CD14-positive monocyte (primary cell): ENCODE measurements at regions not wholly inside any gene's neighbourhood (a gene's known extent, or its start where the extent isn't known, plus 50 kb on each side); places are given as distances from the start of the nearest gene placed in this dataset.

ENCODE experiments used
- DNase-seq, 3 donors: peaks; one replicate each; pipeline ENCODE4 v3.0.0-alpha.2; 2011 to 2022
- H2AFZ ChIP-seq: 2 replicates; pipeline ENCODE4 v1.6.0; 2012; ENCODE audit warnings: mild to moderate bottlenecking, low read depth, low read length, inconsistent platforms; ENCODE audit not compliant: insufficient read depth, poor library complexity, severe bottlenecking
- H3K27ac ChIP-seq, 2 donors: 1 replicate in 1 of 2; 2 replicates in 1 of 2; pipeline ENCODE4 v1.5.1; 2012 to 2013; ENCODE audit warnings: low read length in 2 of 2, control low read depth in 1 of 2, inconsistent platforms in 1 of 2, low read depth in 1 of 2, mild to moderate bottlenecking in 1 of 2
- H3K27me3 ChIP-seq, 2 donors: one replicate each; pipeline versions ENCODE4 v1.6.0 to v1.6.1; 2011 to 2013; ENCODE audit warnings: low read length in 2 of 2; ENCODE audit not compliant: control insufficient read depth in 2 of 2, insufficient read depth in 2 of 2
- H3K36me3 ChIP-seq, 2 donors: replicated peaks in 1 of 2; 1 replicate in 1 of 2; 2 replicates in 1 of 2; pipeline versions ENCODE4 v1.5.1 to v1.6.1; 2012 to 2013; ENCODE audit warnings: low read length in 2 of 2, control low read depth in 1 of 2, inconsistent platforms in 1 of 2, mild to moderate bottlenecking in 1 of 2; ENCODE audit not compliant: insufficient read depth in 2 of 2, control insufficient read depth in 1 of 2
- H3K4me1 ChIP-seq, 2 donors: 1 replicate in 1 of 2; 2 replicates in 1 of 2; pipeline versions ENCODE4 v1.5.1 to v1.6.1; 2012 to 2013; ENCODE audit warnings: low read length in 2 of 2, control low read depth in 1 of 2, inconsistent platforms in 1 of 2, mild to moderate bottlenecking in 1 of 2, moderate library complexity in 1 of 2; ENCODE audit not compliant: insufficient read depth in 2 of 2, control insufficient read depth in 1 of 2
- H3K4me2 ChIP-seq: replicated peaks from 2 replicates; pipeline ENCODE3; 2012; ENCODE audit warnings: low read length, moderate library complexity, mild to moderate bottlenecking; ENCODE audit not compliant: poor library complexity, severe bottlenecking; ENCODE audit errors: extremely low read depth
- H3K4me3 ChIP-seq, 3 experiments: fragments of 200-600 bp in 1 of 3; sonication (generic) in 1 of 3; replicated peaks in 1 of 3; 1 replicate in 2 of 3; 2 replicates in 1 of 3; pipeline ENCODE4 v1.5.1; 2011 to 2013; ENCODE audit warnings: low read length in 3 of 3, mild to moderate bottlenecking in 3 of 3, control low read depth in 2 of 3, low read depth in 2 of 3, inconsistent platforms in 1 of 3, moderate library complexity in 1 of 3
- H3K79me2 ChIP-seq: 2 replicates; pipeline ENCODE4 v1.6.0; 2012; ENCODE audit warnings: mild to moderate bottlenecking, control low read depth, inconsistent platforms, low read length, moderate library complexity; ENCODE audit not compliant: insufficient read depth
- H3K9ac ChIP-seq: 2 replicates; pipeline ENCODE4 v1.6.0; 2017; ENCODE audit warnings: low read length, mild to moderate bottlenecking; ENCODE audit not compliant: insufficient read depth, poor library complexity, severe bottlenecking
- H3K9me3 ChIP-seq, 2 donors: replicated peaks in 1 of 2; 1 replicate in 1 of 2; 2 replicates in 1 of 2; pipeline versions ENCODE4 v1.5.1 to v1.6.1; 2012 to 2013; ENCODE audit warnings: low read length in 2 of 2, control low read depth in 1 of 2; ENCODE audit not compliant: control insufficient read depth in 1 of 2, insufficient read depth in 1 of 2
- H4K20me1 ChIP-seq: 2 replicates; pipeline ENCODE4 v1.6.0; 2012; ENCODE audit warnings: mild to moderate bottlenecking, low read length, control low read depth, moderate library complexity; ENCODE audit not compliant: insufficient read depth
- H3K27ac Mint-ChIP-seq, 7 donors: one replicate each; pipeline ENCODE4 v1.8.0; 2020; ENCODE audit warnings: mild to moderate bottlenecking in 7 of 7, mixed read lengths in 7 of 7, moderate library complexity in 6 of 7, inconsistent platforms in 2 of 7
- H3K27me3 Mint-ChIP-seq, 3 donors: one replicate each; pipeline ENCODE4 v1.8.0; 2021 to 2022; ENCODE audit warnings: low read depth in 3 of 3, mild to moderate bottlenecking in 3 of 3, mixed read lengths in 3 of 3, moderate library complexity in 3 of 3, inconsistent platforms in 1 of 3
- H3K36me3 Mint-ChIP-seq, 2 donors: one replicate each; pipeline ENCODE4 v1.8.0; 2020; ENCODE audit warnings: mixed read lengths in 2 of 2, inconsistent platforms in 1 of 2, mild to moderate bottlenecking in 1 of 2
- H3K4me1 Mint-ChIP-seq: one replicate; pipeline ENCODE4 v1.8.0; 2020; ENCODE audit warnings: mild to moderate bottlenecking, mixed read lengths
- H3K4me3 Mint-ChIP-seq, 2 donors: one replicate each; pipeline ENCODE4 v1.8.0; 2020; ENCODE audit warnings: mild to moderate bottlenecking in 2 of 2, mixed read lengths in 2 of 2, moderate library complexity in 1 of 2
- H3K9me3 Mint-ChIP-seq, 7 donors: one replicate each; pipeline ENCODE4 v1.8.0; 2020 to 2022; ENCODE audit warnings: mixed read lengths in 7 of 7, mild to moderate bottlenecking in 6 of 7, moderate library complexity in 6 of 7, inconsistent platforms in 2 of 7
- WGBS: methylation state at CpG from one replicate; pipeline ENCODE4 v1.1.5; 2013; ENCODE audit warnings: missing lambda C conversion rate; ENCODE audit not compliant: insufficient coverage; 5-methylcytosine and 5-hydroxymethylcytosine counted together
- intact Hi-C, 2 donors: fragments of 100-400 bp; cut with micrococcal nuclease; formaldehyde crosslinking; loops; one replicate each; pipeline versions ENCODE4 v1.15.0 to v1.15.1; 2023
- TF ChIP-seq, protein P1 (sequence below): fragments of 200-600 bp; IDR thresholded peaks from one replicate; pipeline ENCODE4 v1.8.0; 2022; ENCODE audit warnings: antibody characterized with exemption, mild to moderate bottlenecking

DNA sequence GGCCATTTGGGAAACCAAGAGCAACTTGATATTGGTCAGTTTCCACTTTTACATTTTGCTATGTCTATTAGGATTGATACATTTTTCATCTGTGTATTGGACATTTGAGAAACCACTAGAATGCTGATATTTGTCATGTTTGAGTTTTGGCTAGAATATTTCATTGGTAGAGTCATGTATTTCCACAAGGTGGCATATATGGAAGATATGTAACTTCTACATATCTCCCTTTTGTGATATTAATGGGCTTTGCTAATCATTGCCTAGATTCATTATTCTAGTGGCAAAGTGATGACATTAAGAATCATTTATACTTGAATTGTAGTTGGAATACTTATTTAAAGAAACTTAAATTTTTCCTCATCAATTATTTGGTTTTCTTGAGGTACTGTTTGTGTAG lies 692.9 kb upstream of the EDIL3 start:
- intact Hi-C loops = no loop called here
- H3K27me3 Mint-ChIP-seq = peaks cover 0 to 1% (median 0%) of the 10 kb centered on the region in 3 donors
- no peaks in the 10 kb centered on the region for H3K27me3 ChIP-seq

DNA sequence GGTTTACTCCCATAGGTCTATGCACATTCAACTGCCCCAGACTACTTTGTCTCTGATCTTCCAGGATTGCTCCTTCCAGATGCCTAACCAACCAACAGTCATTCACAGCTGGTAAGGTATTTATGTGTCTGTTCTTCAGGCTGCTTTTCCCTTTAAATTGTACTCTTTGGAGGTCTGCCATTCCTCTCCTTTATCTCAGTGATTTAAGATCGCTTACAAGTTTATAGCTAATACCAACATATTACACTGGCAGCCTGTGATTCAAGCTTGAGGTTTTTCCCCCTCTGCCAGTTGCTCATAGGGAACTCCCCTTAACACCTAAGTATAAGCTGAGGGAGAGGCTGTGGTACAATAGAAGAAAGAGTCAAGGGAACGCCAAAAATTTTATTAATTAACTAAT lies 711.7 kb upstream of the EDIL3 start:
- Histone ChIP-seq H4K20me1 (no peaks in the 10 kb centered on the region), H3K27me3 (no peaks in the 10 kb centered on the region), H3K4me1 (no peaks in the 10 kb centered on the region), H3K4me2 (no peak overlapping the region), H3K36me3 (no peaks in the 10 kb centered on the region), H2AFZ (no peak overlapping the region), H3K9me3 (peaks cover 0 to under 1% of the 10 kb centered on the region in 2 donors), H3K27ac (no peak overlapping the region), H3K79me2 (no peaks in the 10 kb centered on the region), H3K4me3 (no peak overlapping the region), H3K9ac (no peak overlapping the region)
- TF ChIP-seq, protein P1, sequence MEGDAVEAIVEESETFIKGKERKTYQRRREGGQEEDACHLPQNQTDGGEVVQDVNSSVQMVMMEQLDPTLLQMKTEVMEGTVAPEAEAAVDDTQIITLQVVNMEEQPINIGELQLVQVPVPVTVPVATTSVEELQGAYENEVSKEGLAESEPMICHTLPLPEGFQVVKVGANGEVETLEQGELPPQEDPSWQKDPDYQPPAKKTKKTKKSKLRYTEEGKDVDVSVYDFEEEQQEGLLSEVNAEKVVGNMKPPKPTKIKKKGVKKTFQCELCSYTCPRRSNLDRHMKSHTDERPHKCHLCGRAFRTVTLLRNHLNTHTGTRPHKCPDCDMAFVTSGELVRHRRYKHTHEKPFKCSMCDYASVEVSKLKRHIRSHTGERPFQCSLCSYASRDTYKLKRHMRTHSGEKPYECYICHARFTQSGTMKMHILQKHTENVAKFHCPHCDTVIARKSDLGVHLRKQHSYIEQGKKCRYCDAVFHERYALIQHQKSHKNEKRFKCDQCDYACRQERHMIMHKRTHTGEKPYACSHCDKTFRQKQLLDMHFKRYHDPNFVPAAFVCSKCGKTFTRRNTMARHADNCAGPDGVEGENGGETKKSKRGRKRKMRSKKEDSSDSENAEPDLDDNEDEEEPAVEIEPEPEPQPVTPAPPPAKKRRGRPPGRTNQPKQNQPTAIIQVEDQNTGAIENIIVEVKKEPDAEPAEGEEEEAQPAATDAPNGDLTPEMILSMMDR = no peak
- Mint-ChIP-seq H3K4me1 (no peaks in the 10 kb centered on the region), H3K36me3 (no peaks in the 10 kb centered on the region), H3K9me3 (peaks cover 0 to 12% (median 7%) of the 10 kb centered on the region in 7 donors), H3K27ac (no peak overlapping the region), H3K27me3 (no peaks in the 10 kb centered on the region), H3K4me3 (no peak overlapping the region)
- no CpG with 5 or more reads among the region's 2 CpGs for WGBS
- intact Hi-C loops = no loop called here
- no peak for DNase-seq

More for the DNA sequence above, 692.9 kb upstream of the EDIL3 start:
- Mint-ChIP-seq H3K27ac (no peak overlapping the region), H3K4me1 (no peaks in the 10 kb centered on the region), H3K4me3 (no peak overlapping the region), H3K9me3 (no peaks in the 10 kb centered on the region), H3K36me3 (no peaks in the 10 kb centered on the region)
- Histone ChIP-seq H3K79me2 (no peaks in the 10 kb centered on the region), H3K4me1 (no peaks in the 10 kb centered on the region), H3K4me2 (no peak overlapping the region), H3K27ac (no peak overlapping the region), H3K9me3 (no peaks in the 10 kb centered on the region), H3K9ac (no peak overlapping the region), H4K20me1 (no peaks in the 10 kb centered on the region), H3K36me3 (no peaks in the 10 kb centered on the region), H3K4me3 (no peak overlapping the region), H2AFZ (no peak overlapping the region)
- TF ChIP-seq, protein P1 = no peak
- no peak for DNase-seq
